ENCODE measurements at regions not wholly inside any gene's neighbourhood (a gene's known extent, or its start where the extent isn't known, plus 50 kb on each side); places are given as distances from the start of the nearest gene placed in this dataset.

DNA sequence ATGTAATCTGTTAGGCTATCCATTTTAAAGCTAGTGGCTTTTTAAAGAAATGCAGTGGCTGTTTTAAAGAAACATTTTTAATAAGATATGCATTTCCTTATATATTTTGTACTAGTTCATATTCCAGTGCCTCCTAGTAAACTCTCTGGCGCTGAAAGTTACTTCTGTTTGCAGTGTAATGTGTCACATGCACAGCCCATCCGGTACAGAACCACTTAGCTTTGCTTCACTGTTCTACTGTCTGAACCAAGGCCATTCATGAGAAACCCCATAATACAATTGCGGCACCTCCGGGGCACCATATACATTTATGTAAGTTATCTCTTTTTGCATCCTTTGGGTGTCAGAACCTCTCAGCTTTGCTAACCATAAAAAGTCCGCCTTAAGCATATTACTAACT is 114.6 kb upstream of the KCTD1 start:
- no peak for DNase-seq (ENCODE audit: insufficient read length, low spot score, missing footprints)
- TF ChIP-seq, protein P1, sequence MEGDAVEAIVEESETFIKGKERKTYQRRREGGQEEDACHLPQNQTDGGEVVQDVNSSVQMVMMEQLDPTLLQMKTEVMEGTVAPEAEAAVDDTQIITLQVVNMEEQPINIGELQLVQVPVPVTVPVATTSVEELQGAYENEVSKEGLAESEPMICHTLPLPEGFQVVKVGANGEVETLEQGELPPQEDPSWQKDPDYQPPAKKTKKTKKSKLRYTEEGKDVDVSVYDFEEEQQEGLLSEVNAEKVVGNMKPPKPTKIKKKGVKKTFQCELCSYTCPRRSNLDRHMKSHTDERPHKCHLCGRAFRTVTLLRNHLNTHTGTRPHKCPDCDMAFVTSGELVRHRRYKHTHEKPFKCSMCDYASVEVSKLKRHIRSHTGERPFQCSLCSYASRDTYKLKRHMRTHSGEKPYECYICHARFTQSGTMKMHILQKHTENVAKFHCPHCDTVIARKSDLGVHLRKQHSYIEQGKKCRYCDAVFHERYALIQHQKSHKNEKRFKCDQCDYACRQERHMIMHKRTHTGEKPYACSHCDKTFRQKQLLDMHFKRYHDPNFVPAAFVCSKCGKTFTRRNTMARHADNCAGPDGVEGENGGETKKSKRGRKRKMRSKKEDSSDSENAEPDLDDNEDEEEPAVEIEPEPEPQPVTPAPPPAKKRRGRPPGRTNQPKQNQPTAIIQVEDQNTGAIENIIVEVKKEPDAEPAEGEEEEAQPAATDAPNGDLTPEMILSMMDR (IDR thresholded peaks at IDR 0.05; ENCODE audit: extremely low read depth, low read depth, low read length): no peak

DNA sequence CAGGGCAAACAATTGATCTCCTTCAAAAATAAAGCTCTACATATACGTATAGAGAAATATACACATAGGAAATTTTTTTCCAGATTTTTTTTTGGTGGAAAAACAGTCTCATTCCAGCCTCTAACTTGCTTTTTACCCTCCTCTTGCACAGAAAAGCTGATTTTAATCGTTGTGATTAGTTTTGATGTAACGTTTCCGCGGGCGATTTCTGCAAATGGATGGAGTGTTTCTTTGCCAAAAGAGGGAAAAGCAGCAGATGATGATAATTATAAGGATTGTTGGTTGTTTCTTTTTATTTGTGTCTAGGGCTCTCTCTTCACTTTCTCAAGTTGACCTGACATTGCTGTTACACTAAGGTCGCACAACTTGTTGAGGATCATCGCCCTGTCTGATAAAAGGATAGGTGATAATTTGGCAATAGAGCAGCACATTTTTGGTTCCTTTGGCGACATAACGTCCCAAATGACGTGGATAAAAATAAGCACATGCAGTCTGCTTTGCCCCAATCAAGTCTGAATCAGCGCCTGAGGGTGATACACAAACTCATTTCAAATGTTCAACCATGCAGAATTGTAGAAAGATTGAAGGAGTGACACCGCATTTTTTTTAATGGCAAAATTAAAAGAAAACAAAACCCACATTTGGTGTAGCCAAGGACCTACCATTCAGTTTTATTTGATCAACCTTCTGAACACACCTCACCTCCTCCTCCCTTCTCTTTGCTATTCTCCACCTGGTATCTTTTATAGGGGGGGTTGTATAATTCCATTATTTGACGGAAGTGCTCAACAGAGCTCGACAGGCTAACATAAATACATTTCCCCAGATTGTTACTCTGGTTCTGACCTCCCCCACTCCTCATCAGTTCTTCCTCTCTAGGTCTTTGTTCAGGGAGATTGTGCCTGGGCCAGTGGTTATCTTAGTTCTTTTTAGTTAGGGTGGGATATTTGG is 109.6 kb upstream of the KCTD1 start:
- Histone ChIP-seq H3K79me2 (ENCODE audit: insufficient read depth, low read length) (no peaks in the 10 kb centered on the region), H3K4me3 (ENCODE audit: insufficient read depth, low read length) (peak overlapping the region; percentile 66), H3K4me2 (ENCODE audit: insufficient read depth, low read length) (peak overlapping the region; percentile 75), H3K27me3 (ENCODE audit: insufficient read depth, low read length) (peaks cover 57% of the 10 kb centered on the region), H2AFZ (ENCODE audit: low read length) (peak overlapping the region; percentile 65), H3K4me1 (ENCODE audit: insufficient read depth, low read length) (no peaks in the 10 kb centered on the region), H3K9me3 (ENCODE audit: low read depth, low read length) (no peaks in the 10 kb centered on the region), H3K27ac (ENCODE audit: low read depth, low read length) (no peak overlapping the region), H4K20me1 (ENCODE audit: insufficient read depth, low read length) (no peaks in the 10 kb centered on the region), H3K36me3 (ENCODE audit: insufficient read depth, low read length) (no peaks in the 10 kb centered on the region)
- TF ChIP-seq, protein P1 (IDR thresholded peaks at IDR 0.05; ENCODE audit: extremely low read depth, low read depth, low read length): no peak
- no peak for DNase-seq (ENCODE audit: insufficient read length, low spot score, missing footprints)

More for the DNA sequence above, 114.6 kb upstream of the KCTD1 start:
- Histone ChIP-seq H3K9me3 (ENCODE audit: low read depth, low read length) (no peaks in the 10 kb centered on the region), H4K20me1 (ENCODE audit: insufficient read depth, low read length) (no peaks in the 10 kb centered on the region), H3K4me3 (ENCODE audit: insufficient read depth, low read length) (no peak overlapping the region), H3K27ac (ENCODE audit: low read depth, low read length) (no peak overlapping the region), H3K4me2 (ENCODE audit: insufficient read depth, low read length) (no peak overlapping the region), H3K4me1 (ENCODE audit: insufficient read depth, low read length) (no peaks in the 10 kb centered on the region), H3K79me2 (ENCODE audit: insufficient read depth, low read length) (no peaks in the 10 kb centered on the region), H2AFZ (ENCODE audit: low read length) (no peak overlapping the region), H3K36me3 (ENCODE audit: insufficient read depth, low read length) (no peaks in the 10 kb centered on the region), H3K27me3 (ENCODE audit: insufficient read depth, low read length) (peaks cover 26% of the 10 kb centered on the region)

DNA sequence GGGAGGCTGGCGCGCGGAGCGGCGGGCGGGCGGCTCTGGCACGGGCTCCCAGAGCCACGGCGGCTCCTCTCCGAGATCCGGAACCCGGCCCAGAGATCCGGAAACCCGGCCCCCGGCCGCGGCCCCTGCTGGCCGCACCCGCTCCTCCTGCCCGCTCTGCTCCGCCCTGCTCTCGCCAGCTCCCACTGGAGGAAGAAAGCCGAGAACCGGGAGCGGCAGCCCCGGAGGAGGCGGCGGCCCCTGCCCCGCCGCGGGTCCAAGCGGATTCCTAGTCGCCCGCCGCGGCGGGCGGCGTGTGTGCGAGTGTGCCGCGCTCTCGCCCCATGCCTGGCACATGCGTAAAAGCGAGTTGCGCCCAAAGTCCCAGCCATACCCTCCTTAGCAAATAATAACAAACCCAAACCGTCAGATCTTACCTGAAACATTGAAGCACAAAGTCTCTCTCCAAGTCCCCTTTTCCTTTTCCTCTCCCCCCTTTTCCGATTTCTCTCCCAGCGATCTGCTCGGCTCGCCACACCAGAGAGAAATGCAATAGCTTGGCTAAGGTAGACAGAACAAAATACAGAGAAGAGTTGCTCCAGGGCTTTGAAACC is 108.7 kb upstream of the KCTD1 start:
- H3K4me2 ChIP-seq (ENCODE audit: insufficient read depth, low read length): peak overlapping the region; percentile 75
- H3K79me2 ChIP-seq (ENCODE audit: insufficient read depth, low read length): no peaks in the 10 kb centered on the region
- peak; percentile 95 for DNase-seq (ENCODE audit: insufficient read length, low spot score, missing footprints)
- H3K36me3 ChIP-seq (ENCODE audit: insufficient read depth, low read length): no peaks in the 10 kb centered on the region
- no peaks in the 10 kb centered on the region for H3K9me3 ChIP-seq (ENCODE audit: low read depth, low read length)
- H3K4me3 ChIP-seq (ENCODE audit: insufficient read depth, low read length): peak overlapping the region; percentile 66
- H2AFZ ChIP-seq (ENCODE audit: low read length): peak overlapping the region; percentile 65
- no peaks in the 10 kb centered on the region for H3K4me1 ChIP-seq (ENCODE audit: insufficient read depth, low read length)
- TF ChIP-seq, protein P1 (IDR thresholded peaks at IDR 0.05; ENCODE audit: extremely low read depth, low read depth, low read length): no peak
- H3K27me3 ChIP-seq (ENCODE audit: insufficient read depth, low read length): peaks cover 62% of the 10 kb centered on the region
- H3K27ac ChIP-seq (ENCODE audit: low read depth, low read length): no peak overlapping the region
- H4K20me1 ChIP-seq (ENCODE audit: insufficient read depth, low read length): no peaks in the 10 kb centered on the region

DNA sequence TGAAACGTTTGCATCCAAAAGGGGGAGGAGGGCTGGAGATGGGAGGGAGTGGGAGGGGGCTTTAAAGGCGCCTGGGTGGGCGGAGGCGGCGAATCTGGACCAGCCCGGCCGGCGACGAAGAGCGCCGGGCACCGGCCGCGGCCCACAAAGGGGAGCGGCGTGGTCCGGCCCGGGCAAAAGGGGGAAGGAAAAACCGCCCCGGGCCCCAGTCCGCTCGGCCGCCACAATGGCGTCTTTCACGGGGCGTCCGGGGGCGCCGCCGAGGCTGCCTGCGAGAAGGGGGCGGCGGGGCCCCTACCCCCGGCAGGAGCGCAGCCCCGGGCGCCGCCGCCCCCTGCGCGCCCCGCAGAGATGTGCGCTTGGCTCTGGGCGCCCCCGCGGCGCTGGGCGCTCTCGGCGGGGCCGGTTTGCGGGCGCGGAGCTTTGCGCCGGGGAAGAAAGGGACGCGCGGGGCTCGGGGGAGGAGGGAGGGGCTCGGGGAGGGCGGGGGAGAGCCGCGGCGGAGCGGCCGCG is 108.1 kb upstream of the KCTD1 start:
- H3K4me3 ChIP-seq (ENCODE audit: insufficient read depth, low read length): peak overlapping the region; percentile 66

More for the DNA sequence above, 108.1 kb upstream of the KCTD1 start:
- peaks cover 65% of the 10 kb centered on the region for H3K27me3 ChIP-seq (ENCODE audit: insufficient read depth, low read length)
- H3K9me3 ChIP-seq (ENCODE audit: low read depth, low read length): no peaks in the 10 kb centered on the region
- no peaks in the 10 kb centered on the region for H3K36me3 ChIP-seq (ENCODE audit: insufficient read depth, low read length)
- H3K79me2 ChIP-seq (ENCODE audit: insufficient read depth, low read length): no peaks in the 10 kb centered on the region
- H3K4me1 ChIP-seq (ENCODE audit: insufficient read depth, low read length): no peaks in the 10 kb centered on the region
- H3K4me2 ChIP-seq (ENCODE audit: insufficient read depth, low read length): peak overlapping the region; percentile 72
- no peak overlapping the region for H3K27ac ChIP-seq (ENCODE audit: low read depth, low read length)
- H4K20me1 ChIP-seq (ENCODE audit: insufficient read depth, low read length): no peaks in the 10 kb centered on the region
- no peak for DNase-seq (ENCODE audit: insufficient read length, low spot score, missing footprints)
- TF ChIP-seq, protein P1 (IDR thresholded peaks at IDR 0.05; ENCODE audit: extremely low read depth, low read depth, low read length): no peak
- no peak overlapping the region for H2AFZ ChIP-seq (ENCODE audit: low read length)

All from osteoblast (primary cell).